NCI-H2029 (cell line): ENCODE measurements at regions not wholly inside any gene's neighbourhood (a gene's known extent, or its start where the extent isn't known, plus 50 kb on each side); places are given as distances from the start of the nearest gene placed in this dataset.
"Not testable (repeated sequence)": the region's sequence is repeated elsewhere in the genome, so short reads cannot be mapped to it uniquely, and the experiment has no call there.

Experiments used
- DNase-seq: peaks from one replicate; lab custom pipeline; 2025; lab: John Stamatoyannopoulos, UW

GRCh38 chr21:28590026-28590425 is 402.7 kb downstream of the LTN1 start:
- DNase-seq, result no peak

DNA sequence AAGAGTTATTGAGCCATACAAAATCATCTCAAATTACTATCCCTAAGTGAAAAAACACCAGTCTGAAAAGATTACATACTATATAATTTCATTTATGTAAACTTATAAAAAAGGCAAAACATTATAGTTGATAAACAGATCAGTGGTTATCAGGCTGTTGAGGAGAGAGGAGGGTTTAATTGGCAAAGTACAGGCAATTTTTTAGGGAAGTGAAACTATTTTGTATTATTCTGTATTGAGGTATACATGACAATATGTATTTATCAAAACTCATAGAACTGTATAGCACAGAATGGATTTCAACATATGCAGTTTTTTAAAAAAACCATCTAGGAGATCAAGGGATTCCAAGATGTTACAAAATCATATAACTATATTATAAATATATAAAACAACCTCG is 403.7 kb downstream of the LTN1 start:
- no peak for DNase-seq

DNA sequence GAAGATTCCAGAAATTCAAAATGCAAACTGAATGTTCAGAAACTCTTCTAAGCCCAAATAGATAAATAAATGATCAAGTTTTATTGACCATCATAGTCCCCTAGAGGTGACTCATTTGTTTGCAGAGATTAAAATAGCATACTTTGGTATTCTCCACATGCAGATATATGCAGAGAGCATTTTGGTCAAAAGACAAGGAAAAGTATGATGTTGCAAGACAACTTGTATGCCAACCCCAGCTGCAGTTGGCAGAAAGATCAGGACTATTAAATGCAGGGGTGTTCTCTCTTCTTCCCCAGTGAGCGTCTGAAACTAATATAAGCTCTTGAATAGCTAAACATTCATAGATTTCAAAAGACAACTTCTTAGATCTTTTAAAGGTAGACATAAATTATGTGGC is 404.9 kb downstream of the LTN1 start:
- DNase-seq, result no peak

GRCh38 chr21:28581976-28582375 is 410.7 kb downstream of the LTN1 start:
- no peak for DNase-seq

GRCh38 chr21:28581311-28581731 is 411.4 kb downstream of the LTN1 start:
- not testable (repeated sequence) for DNase-seq

- no peak for DNase-seq
Measured at GRCh38 chr21:28580585-28580984, 412.1 kb downstream of the LTN1 start.

DNA sequence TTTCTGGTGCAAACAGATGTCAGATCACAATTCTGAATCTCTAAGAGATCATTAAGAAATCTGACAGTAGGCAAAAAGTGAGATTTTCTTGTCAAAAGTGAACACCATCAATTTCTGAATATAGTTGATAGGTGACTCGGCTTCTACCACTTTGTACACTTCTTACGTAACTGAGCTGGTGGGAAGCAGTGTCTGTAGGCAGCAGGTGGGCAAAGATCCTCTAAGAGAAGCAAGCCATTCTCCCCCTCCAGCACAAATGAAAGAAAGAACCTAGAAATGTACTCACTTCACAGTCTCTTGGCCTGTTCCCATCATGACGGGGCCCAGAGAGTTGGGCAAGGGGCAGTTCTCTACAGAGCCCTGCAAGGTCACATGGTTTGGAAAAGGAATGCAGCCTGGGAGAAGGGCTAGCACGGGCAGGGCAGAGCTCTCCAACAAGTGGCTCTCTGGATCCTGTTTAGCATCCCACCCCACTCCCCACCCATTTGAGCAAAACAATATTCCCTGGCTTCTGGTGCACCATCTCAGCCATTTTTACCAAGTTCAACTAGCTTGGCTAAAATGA is 412.6 kb downstream of the LTN1 start:
- DNase-seq, result no peak

DNA sequence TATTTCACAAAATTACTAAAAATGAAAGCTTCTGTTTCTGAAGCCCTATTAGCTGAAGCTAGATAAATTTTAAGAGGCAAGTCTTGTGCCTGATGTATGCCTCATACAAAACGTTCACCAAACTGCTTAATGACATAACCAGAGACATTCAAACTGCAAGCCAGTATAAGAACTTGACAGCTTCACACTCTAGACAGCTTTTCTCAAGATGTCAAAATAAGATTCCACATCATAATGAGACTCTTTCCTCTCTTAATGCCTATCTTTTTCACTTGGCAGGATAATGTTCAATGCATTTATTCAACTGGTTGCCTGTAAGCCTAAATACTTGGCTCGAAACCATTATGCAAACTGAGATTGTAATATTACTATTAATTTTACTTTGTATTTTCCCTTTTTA is 424.0 kb downstream of the LTN1 start:
- DNase-seq, result no peak

GRCh38 chr21:28563933-28564332 is 428.7 kb downstream of the LTN1 start:
- not testable (repeated sequence) for DNase-seq

- no peak for DNase-seq
Measured at GRCh38 chr21:28561772-28562171, 430.9 kb downstream of the LTN1 start.

DNA sequence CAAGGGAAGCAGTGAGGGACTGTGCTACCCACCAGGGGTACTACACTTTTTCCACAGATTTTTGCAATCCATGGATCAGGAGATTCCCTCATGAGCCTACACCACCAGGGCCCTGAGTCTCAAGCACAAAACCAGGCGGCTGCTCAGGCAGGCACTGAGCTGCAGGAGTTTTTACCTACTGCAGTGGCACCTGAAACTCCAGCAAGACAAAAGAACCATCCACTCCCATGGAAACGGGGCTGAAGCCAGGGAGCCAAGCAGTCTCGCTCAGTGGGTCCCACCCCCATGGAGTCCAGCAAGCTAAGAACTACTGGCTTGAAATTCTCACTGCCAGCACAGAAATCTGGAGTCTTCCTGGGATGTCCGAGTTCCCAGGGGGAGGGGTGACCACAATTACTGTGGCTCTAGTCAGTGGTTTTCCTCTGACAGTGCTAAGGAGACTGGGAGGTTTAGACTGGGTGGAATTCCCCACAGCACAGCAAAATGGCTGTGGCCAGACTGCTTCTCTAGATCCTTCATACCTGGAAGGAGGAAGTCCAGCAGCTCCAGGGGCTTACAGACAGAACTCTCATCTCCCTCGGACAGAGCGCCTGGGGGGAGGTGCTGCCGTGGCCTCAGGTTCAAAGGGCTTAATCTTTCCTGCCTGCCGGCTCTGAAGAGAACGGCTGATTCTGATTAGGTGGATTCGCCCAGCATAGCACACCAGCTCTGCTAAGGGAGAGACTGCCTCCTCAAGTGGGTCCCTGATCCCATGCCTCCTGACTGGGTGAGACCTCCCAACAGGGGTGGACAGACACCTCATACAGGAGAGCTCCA is 437.8 kb downstream of the LTN1 start:
- DNase-seq, result no peak

- no peak for DNase-seq
Measured at GRCh38 chr21:28550057-28550825, 442.4 kb downstream of the LTN1 start.

DNA sequence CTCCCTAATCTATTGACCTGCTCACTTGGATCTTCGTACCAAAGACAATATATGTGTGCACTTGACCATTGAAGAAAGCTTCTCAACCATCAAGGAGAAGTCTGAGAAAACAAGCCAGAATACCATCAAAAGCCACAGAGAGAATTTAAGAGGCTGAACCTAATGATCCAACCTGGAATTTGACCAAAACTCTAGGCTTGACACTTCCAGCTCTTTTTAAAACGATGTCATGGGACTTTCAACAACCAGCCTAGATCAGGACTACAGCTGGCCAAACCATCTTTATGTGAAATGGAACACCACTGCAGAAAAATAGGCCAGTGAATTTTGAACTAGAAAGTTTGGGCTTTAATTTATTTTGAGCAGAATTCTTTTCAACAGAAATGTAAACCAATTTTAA is 444.4 kb downstream of the LTN1 start:
- DNase-seq, result no peak

GRCh38 chr21:28547766-28548165 is 444.9 kb downstream of the LTN1 start:
- DNase-seq, result no peak

DNA sequence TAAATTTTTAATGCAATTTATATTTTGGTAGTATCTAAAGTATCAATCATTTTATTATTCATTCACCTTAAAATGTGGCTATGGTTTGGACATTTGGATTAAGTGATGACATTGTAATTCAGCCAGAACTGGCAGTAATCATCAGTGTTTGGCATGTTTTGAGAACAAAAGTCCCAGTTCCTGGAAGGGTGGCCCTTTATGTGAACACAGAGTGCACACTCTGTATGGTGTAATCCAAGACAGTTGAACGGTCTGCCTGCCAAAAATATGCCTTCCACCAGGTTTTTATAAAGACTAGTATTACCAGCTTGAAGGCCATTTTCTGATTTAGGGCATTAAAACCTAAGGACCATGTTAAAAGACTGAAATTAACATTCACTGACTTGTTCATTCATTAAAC is 448.7 kb downstream of the LTN1 start:
- no peak for DNase-seq

DNA sequence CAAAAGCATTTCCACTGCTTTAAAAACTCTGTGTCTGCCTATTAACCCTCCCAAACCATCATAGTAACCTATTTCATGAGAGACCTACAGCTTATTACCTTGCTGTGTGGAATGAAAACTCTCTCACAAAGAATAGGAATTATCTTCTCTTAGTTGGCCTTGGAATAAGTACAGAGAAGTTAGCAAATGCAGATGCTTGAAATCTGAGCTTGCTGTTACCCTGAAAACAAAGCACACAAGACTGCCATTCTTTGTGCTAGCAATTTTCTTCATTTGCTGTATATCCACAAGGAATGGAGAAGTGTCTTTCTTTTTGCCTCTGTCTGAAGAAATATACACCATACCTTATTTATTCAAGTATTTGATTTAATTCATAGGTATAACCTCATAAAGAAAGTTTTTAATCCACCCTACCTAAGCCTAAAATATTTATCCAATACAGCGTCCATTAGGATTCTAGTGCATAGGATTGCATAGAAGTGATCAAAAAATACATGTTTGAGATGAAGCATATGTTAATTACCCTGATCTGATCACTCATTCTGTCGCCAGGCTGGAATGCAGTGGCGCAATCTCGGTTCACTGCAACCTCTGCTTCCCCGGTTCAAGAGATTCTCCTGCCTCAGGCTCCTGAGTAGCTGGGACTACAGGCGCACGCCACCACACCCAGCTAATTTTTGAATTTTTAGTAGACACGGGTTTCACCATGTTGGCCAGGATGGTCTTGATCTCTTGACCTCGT is 451.1 kb downstream of the LTN1 start:
- no peak for DNase-seq

GRCh38 chr21:28540514-28540913 is 452.2 kb downstream of the LTN1 start:
- no peak for DNase-seq

DNA sequence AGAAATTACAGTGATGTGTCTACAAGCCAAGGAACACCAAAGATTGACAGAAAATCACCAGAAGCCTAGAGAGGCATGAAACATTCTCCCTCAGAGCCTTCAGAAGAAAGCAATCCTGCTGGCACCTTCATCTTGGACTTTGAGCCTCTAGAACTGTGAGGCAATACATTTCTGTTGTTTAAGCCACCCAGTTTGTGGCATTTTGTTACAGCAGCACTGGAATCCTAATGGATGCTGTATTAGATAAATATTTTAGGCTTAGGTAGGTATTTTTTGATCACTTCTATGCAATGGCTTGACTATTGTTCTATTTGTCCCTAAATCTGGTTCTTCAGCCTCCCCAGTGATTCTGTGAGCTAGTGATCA is 453.1 kb downstream of the LTN1 start:
- DNase-seq, result no peak

GRCh38 chr21:28538987-28539622 is 453.6 kb downstream of the LTN1 start:
- DNase-seq, result no peak

GRCh38 chr21:28537371-28538079 is 455.2 kb downstream of the LTN1 start:
- DNase-seq, result no peak

DNA sequence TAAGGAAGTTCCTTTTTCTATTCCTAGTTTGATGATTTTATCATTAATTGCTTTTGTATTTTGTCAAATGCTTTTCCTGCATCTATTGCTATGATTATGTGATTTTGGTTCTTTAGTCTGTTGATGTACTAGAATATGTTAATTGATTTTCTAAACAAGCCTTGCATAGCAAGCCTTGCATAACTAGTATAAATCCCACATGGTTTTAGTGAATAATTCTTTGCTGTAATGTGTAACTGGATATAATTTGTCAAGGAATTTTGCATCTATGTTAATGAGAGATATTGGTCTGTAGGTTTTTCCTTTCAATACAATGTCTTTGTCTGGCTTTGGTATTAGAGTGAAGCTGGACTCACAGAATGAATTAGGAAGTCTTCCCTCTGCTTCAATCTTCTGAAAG is 460.2 kb downstream of the LTN1 start:
- DNase-seq, result no peak
